HUES6 (cell line): ENCODE measurements at regions not wholly inside any gene's neighbourhood (a gene's known extent, or its start where the extent isn't known, plus 50 kb on each side); places are given as distances from the start of the nearest gene placed in this dataset.

Experiments
- H3K27ac ChIP-seq: 2 replicates; pipeline ENCODE4 v1.7.0; 2013; ENCODE audit warnings: low read depth, mild to moderate bottlenecking, low read length, inconsistent platforms
- H3K27me3 ChIP-seq: 2 replicates; pipeline ENCODE4 v1.6.1; 2013; ENCODE audit warnings: low read length; ENCODE audit not compliant: control insufficient read depth, insufficient read depth
- H3K36me3 ChIP-seq: 2 replicates; pipeline ENCODE4 v1.6.1; 2013; ENCODE audit warnings: low read length; ENCODE audit not compliant: control insufficient read depth, insufficient read depth
- H3K4me1 ChIP-seq: 2 replicates; pipeline ENCODE4 v1.6.1; 2013; ENCODE audit warnings: low read length; ENCODE audit not compliant: control insufficient read depth, insufficient read depth
- H3K4me3 ChIP-seq: 2 replicates; pipeline ENCODE4 v1.5.1; 2013; ENCODE audit warnings: low read depth, low read length
- H3K9ac ChIP-seq: one replicate; pipeline ENCODE4 v1.6.1; 2013; ENCODE audit warnings: mild to moderate bottlenecking, low read length
- H3K9me3 ChIP-seq: 2 replicates; pipeline ENCODE4 v1.6.1; 2013; ENCODE audit warnings: low read depth, low read length; ENCODE audit not compliant: control insufficient read depth, insufficient read depth

GRCh38 chr7:109206196-109206595, 636.5 kb downstream of the DNAJB9 start:
- no peaks in the 10 kb centered on the region for H3K4me1 ChIP-seq
- no peak overlapping the region for H3K4me3 ChIP-seq
- no peak overlapping the region for H3K27ac ChIP-seq
- no peak overlapping the region for H3K9ac ChIP-seq
- H3K27me3 ChIP-seq = no peaks in the 10 kb centered on the region
- 0 out of 2 replicates have a peak, but pooled peaks cover 4% of the 10 kb centered on the region for H3K9me3 ChIP-seq
- H3K36me3 ChIP-seq = no peaks in the 10 kb centered on the region

- no peaks in the 10 kb centered on the region for H3K27me3 ChIP-seq
- H3K4me3 ChIP-seq = no peak overlapping the region
- H3K27ac ChIP-seq = no peak overlapping the region
Observed at GRCh38 chr7:109213081-109213480, 643.4 kb downstream of the DNAJB9 start.

GRCh38 chr7:109215341-109215740, 645.7 kb downstream of the DNAJB9 start:
- H3K36me3 ChIP-seq = no peaks in the 10 kb centered on the region
- H3K9ac ChIP-seq = no peak overlapping the region
- no peak overlapping the region for H3K27ac ChIP-seq
- H3K27me3 ChIP-seq = no peaks in the 10 kb centered on the region
- 0 out of 2 replicates have a peak, but pooled peaks cover 4% of the 10 kb centered on the region for H3K4me1 ChIP-seq
- no peaks in the 10 kb centered on the region for H3K9me3 ChIP-seq
- no peak overlapping the region for H3K4me3 ChIP-seq

More at GRCh38 chr7:109213081-109213480, 643.4 kb downstream of the DNAJB9 start:
- H3K9me3 ChIP-seq = no peaks in the 10 kb centered on the region
- H3K4me1 ChIP-seq = 0 out of 2 replicates have a peak, but pooled peaks cover 4% of the 10 kb centered on the region
- no peaks in the 10 kb centered on the region for H3K36me3 ChIP-seq
- H3K9ac ChIP-seq = no peak overlapping the region

- Histone ChIP-seq H3K4me3 (no peak overlapping the region), H3K27ac (no peak overlapping the region), H3K9me3 (no peaks in the 10 kb centered on the region), H3K9ac (no peak overlapping the region), H3K4me1 (no peaks in the 10 kb centered on the region), H3K27me3 (no peaks in the 10 kb centered on the region), H3K36me3 (no peaks in the 10 kb centered on the region)
Observed at GRCh38 chr7:109224100-109224499, 654.4 kb downstream of the DNAJB9 start.

DNA sequence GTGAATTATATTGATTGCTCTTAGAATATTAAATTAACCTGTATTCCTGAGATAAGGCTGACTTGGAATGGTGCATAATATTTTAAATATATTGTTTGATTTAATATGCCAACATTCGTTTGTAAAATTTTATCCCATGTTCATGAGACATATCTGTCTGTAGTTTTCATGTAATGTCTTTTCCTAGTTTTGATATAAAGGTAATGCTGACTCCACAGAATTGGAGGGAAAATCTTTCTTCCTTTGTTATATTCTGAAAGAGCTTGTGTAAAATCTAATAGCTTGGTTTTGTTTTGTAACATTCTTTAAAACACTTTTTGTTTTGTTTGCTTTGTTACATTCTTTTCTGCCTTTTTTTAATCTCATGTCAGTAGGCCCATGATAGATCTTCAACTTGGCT, 657.0 kb downstream of the DNAJB9 start:
- Histone ChIP-seq H3K9me3 (peaks cover 10% of the 10 kb centered on the region; the same call in 1 of the 2 replicates), H3K4me1 (peaks cover 2% of the 10 kb centered on the region; the same call in 1 of the 2 replicates), H3K27me3 (no peaks in the 10 kb centered on the region), H3K9ac (no peak overlapping the region), H3K27ac (no peak overlapping the region), H3K36me3 (no peaks in the 10 kb centered on the region), H3K4me3 (no peak overlapping the region)

GRCh38 chr7:109235316-109235715, 665.6 kb downstream of the DNAJB9 start:
- H3K9me3 ChIP-seq = peaks cover 11% of the 10 kb centered on the region
- no peak overlapping the region for H3K27ac ChIP-seq
- H3K9ac ChIP-seq = no peak overlapping the region
- no peaks in the 10 kb centered on the region for H3K27me3 ChIP-seq
- H3K4me1 ChIP-seq = peaks cover 5% of the 10 kb centered on the region; the same call in 1 of the 2 replicates
- H3K36me3 ChIP-seq = no peaks in the 10 kb centered on the region
- no peak overlapping the region for H3K4me3 ChIP-seq

GRCh38 chr7:109246330-109247077, 676.8 kb downstream of the DNAJB9 start:
- no peaks in the 10 kb centered on the region for H3K27me3 ChIP-seq
- no peaks in the 10 kb centered on the region; the same call in 1 of the 2 replicates for H3K4me1 ChIP-seq
- H3K4me3 ChIP-seq = no peak overlapping the region
- H3K9ac ChIP-seq = no peak overlapping the region
- no peaks in the 10 kb centered on the region for H3K9me3 ChIP-seq
- H3K27ac ChIP-seq = no peak overlapping the region
- no peaks in the 10 kb centered on the region for H3K36me3 ChIP-seq

DNA sequence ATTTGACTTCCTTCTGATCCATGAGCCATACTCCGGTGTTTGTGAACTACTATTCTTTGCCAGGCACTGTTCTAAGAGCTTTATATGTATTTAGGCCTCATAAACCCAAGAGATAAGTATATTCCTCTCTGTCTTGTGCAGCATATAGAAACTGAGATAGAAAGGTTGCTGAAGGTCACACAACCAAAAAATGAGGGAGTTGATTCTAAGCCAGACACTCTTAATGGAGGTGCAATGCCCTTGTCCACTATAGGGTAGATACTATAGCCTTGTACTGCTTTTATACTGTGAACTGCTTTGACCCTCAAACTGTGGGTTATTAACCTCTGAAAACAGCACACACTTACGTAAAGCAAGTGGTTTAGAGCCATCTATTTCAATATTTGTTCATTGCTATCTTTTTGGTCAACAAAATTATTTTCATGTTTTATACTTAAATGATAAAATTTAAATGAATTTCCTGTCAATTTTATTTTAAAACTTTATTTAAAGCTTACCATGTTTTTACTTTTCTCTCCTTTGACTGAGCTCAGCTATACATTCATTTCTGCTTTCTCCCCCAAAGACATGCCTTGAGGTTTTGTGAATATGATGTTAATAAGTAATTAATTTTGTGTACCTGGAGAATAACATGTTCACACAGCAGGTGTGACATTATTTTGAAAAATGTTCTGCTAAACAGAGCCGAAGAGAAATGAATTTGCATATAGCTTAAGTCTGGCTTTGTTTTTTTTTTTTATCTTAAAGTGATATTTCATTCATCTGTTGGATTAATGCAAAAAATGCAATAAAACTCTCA, 687.3 kb downstream of the DNAJB9 start:
- Histone ChIP-seq H3K9ac (no peak overlapping the region), H3K36me3 (no peaks in the 10 kb centered on the region)

GRCh38 chr7:109259151-109259550, 689.5 kb downstream of the DNAJB9 start:
- H3K9ac ChIP-seq = no peak overlapping the region
- H3K4me3 ChIP-seq = no peak overlapping the region
- no peak overlapping the region for H3K27ac ChIP-seq
- no peaks in the 10 kb centered on the region for H3K36me3 ChIP-seq
- no peaks in the 10 kb centered on the region for H3K9me3 ChIP-seq
- H3K4me1 ChIP-seq = peaks cover 9% of the 10 kb centered on the region; the same call in 1 of the 2 replicates
- H3K27me3 ChIP-seq = no peaks in the 10 kb centered on the region

More for the DNA sequence above, 687.3 kb downstream of the DNAJB9 start:
- Histone ChIP-seq H3K9me3 (no peaks in the 10 kb centered on the region), H3K4me3 (no peak overlapping the region), H3K4me1 (peaks cover 9% of the 10 kb centered on the region; the same call in 1 of the 2 replicates), H3K27ac (no peak overlapping the region), H3K27me3 (no peaks in the 10 kb centered on the region)

GRCh38 chr7:109261781-109262180, 692.1 kb downstream of the DNAJB9 start:
- Histone ChIP-seq H3K27ac (no peak overlapping the region), H3K27me3 (no peaks in the 10 kb centered on the region), H3K4me1 (peaks cover 9% of the 10 kb centered on the region; the same call in 1 of the 2 replicates)

GRCh38 chr7:109266610-109267009, 696.9 kb downstream of the DNAJB9 start:
- Histone ChIP-seq H3K4me3 (no peak overlapping the region), H3K9me3 (no peaks in the 10 kb centered on the region; the same call in 1 of the 2 replicates), H3K27me3 (no peaks in the 10 kb centered on the region), H3K36me3 (no peaks in the 10 kb centered on the region), H3K9ac (no peak overlapping the region), H3K27ac (no peak overlapping the region), H3K4me1 (no peaks in the 10 kb centered on the region)

More at GRCh38 chr7:109261781-109262180, 692.1 kb downstream of the DNAJB9 start:
- Histone ChIP-seq H3K9me3 (no peaks in the 10 kb centered on the region; the same call in 1 of the 2 replicates), H3K4me3 (no peak overlapping the region), H3K9ac (no peak overlapping the region), H3K36me3 (no peaks in the 10 kb centered on the region)
